Ovary (tissue), 3 donors: ENCODE measurements at regions not wholly inside any gene's neighbourhood (a gene's known extent, or its start where the extent isn't known, plus 50 kb on each side); places are given as distances from the start of the nearest gene placed in this dataset.

ENCODE experiments used
- CTCF ChIP-seq, 3 donors: fragments of 450-650 bp in 2 of 3; fragments of 200-600 bp in 1 of 3; IDR thresholded peaks; one replicate each; pipeline versions ENCODE4 v1.5.1 to v1.8.0; 2016 to 2022; ENCODE audit warnings: antibody characterized with exemption in 3 of 3, mild to moderate bottlenecking in 1 of 3
- EP300 ChIP-seq: sonication (generic); formaldehyde crosslinking; IDR thresholded peaks from one replicate; pipeline ENCODE4 v1.6.1; 2017; ENCODE audit warnings: antibody characterized with exemption
- donor health status: DM: no; HTN: no; CAD: no.

DNA sequence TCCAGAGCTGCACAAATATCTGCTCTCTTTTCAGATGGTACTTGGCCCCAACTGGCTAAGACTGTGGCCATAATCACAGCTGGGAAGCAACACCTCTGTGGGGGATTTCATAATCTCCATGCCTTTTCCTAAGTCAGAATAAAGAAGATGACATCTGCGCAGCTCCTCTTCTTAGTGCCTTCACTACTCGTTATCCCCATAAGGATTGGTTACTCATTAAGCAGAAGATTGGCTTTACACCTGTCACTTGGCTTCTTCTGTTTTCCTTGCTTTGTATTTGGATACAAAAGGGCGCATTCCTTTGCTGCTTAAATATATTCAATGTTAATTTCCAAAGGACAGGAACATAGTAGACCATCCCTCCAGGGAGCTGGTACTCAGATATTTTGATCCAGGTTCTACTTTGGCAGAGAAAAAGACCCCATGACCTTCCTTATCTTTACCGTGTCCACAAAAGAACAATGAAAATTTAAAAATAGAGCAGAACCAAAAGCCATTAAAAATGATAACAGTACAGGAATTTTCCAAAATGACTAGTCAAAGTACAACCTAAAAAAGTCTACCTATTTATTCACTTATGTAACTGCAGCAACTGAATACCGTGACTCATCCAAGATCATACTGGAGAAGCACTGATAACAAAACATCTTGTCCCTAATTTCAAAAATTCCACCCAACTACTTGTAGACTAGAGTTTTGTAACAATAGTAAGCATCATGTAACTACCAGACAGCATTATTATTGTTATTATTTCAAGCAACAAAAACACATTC lies 352.3 kb upstream of the TMPO start:
- TF ChIP-seq CTCF (IDR thresholded peaks at IDR 0.05) (no peak), EP300 (no peak)
